GM18858 (cell line): ENCODE measurements at regions not wholly inside any gene's neighbourhood (a gene's known extent, or its start where the extent isn't known, plus 50 kb on each side); places are given as distances from the start of the nearest gene placed in this dataset.
"Not testable (repeated sequence)": the region's sequence is repeated elsewhere in the genome, so short reads cannot be mapped to it uniquely, and the experiment has no call there.

Experiments
- ATAC-seq: cut with Tn5 transposase; IDR thresholded peaks from one replicate; pipeline ENCODE4 v1.9.1; 2021; ENCODE audit not compliant: unreplicated experiment

DNA sequence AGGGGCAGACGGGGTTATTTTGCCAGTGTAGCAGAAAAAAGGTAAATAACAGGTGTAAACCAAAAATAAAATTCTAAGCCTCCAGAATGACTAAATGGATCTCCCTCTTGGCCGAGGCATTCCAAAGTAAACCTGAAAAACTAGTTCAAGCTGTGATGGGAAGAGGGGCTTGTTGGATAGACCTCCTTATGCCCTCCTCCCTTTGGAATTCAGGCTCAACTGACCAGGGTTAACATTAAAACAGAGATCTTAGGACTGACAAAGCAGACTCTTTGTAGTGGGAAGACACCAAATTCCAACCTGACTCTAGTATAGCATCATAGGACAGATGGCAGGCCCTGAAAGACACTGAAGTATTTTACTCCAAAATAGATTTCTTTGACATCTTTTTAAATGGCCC is 113.8 kb upstream of the ITGB1 start:
- no peak for ATAC-seq

DNA sequence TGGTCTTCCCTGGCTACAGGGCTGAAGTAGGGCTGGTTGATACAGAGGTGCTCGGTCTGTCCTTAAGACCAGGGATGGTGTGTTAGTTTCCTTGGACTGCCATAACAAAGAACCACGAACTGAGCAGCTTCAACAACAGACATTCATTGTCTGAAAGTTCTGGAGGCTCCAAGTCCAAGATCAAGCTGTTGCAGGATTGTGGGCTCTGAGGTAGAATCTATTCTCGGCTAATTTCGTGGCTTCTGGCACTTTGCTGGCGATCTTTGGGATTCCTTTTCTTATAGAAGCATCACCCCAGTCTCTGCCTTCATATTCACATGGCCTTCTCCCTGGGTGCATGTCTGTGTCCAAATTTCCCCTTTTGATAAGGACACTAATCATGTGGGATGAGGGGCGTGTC is 112.1 kb upstream of the ITGB1 start:
- ATAC-seq: no peak

DNA sequence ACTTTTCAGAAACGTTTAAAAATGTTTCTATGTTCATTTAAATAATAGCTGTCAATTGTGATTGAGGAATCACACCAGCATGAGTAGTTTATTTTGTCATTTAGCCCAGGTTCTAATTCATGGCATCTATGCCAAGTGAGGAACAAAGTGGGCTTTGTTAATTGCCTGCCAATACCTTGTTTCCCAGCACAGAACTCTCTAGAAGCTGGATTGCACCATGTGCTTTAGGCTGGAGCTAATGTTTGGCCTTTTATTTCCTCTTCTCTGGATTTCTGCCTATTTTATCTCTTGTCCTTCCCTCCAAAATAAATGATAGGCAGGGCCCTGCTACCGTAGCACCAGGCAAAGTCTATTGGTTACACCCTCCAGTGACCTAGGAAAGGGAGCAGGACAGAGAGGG is 109.9 kb upstream of the ITGB1 start:
- no peak for ATAC-seq

DNA sequence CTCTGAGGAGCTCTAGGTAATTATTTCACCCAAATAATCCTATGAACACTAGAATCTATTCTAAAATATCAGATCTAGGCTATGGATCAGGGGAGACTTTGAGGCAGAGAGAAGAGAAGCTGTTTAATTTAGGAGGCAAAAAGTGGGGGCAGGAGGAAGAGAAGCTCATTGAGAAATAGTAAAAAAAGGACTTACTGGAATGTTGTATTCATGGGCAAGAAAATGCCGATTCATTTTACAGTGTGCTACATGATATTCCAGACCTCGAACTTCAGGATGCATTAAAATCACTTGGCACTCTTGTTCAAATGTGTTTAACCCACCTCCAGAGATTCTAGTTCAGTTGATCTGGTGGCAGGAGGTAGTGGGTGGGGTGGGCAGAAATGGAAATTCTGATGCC is 109.5 kb upstream of the ITGB1 start:
- no peak for ATAC-seq

DNA sequence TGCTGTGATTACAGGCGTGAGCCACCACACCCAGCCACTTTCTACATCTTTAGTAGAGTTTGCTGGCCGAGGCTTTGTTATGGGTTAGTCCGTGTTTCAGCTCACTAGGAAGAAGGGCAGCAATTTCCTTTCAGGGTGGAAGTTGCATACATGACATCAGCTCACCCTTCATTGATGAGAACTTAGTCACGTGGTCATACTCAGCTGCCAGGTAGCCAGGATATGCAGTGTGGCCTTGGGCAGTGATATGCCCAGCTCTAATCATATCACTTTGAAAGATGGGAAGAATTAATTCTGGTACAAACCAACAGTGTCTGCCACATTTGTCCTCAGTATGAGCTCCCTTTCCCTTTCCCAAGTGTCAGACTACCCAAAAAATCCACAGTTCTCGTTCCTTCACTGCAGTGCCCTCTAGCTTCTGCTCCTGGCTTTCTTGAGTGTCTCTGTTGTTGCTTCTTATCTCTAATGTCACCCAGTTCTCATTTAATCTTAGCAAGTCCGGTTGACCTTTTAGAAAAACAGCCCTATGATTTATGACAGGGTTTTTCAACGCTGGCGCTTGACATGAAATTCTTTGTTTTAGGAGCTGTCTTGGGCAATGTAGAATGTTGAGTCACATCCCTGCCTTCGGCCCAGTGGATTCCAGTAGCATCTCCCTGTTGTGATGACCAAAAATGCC is 108.7 kb upstream of the ITGB1 start:
- no peak for ATAC-seq

DNA sequence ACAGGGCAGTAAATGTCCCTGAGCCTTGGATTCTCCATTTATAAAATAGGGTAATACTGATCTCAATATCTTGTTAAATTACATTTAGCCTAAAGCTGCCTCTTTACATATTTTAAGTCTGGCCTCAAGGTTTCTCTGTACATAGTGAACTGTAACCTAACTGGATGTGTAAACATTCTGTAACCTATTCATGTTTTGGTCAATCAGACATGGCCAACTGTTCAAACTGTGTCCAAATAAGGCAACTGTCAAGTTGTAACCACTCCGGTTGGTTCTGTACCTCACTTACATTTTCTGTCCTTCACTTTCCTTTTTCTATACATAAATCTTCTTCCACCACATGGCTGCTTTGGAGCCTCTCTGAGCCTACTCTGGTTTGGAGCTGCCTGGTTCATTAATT is 107.1 kb upstream of the ITGB1 start:
- ATAC-seq: no peak

DNA sequence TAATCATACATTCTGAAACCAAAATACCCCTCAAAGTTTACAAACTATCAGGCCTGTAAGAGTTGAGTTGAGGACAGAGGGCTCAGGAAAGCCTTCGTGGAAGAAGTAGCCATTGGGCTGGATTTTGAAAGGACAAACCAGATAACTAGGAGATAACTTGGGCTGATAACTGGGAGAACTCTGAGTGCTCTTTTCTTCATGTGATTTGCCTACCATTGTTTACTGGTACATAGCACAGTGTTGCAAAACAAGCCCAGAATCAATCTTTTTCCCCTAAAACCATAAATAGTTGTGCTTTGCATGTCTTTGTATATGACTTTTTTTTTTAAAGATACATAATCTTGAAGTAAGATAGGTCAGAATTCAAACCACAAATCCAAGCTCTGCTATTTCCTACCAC is 106.7 kb upstream of the ITGB1 start:
- no peak for ATAC-seq

DNA sequence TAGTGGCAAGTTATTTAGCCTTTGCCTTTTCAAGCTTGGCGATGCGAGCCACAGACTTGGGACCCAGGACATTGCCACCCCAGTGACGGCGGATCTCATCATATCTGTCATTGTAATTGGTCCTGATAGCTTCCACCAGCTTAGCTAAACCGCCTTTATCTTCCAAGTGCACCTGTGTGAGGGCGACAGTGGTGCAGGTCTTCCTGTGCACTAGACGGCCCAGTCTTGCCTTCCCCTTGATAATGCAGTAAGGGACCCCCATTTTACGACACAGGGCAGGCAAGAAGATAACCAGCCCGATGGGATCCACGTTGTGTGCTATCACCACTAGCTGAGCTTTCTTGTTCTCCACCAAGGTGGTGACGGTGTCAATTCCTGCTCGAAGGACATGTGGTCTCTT is 99.6 kb upstream of the ITGB1 start:
- ATAC-seq: no peak

DNA sequence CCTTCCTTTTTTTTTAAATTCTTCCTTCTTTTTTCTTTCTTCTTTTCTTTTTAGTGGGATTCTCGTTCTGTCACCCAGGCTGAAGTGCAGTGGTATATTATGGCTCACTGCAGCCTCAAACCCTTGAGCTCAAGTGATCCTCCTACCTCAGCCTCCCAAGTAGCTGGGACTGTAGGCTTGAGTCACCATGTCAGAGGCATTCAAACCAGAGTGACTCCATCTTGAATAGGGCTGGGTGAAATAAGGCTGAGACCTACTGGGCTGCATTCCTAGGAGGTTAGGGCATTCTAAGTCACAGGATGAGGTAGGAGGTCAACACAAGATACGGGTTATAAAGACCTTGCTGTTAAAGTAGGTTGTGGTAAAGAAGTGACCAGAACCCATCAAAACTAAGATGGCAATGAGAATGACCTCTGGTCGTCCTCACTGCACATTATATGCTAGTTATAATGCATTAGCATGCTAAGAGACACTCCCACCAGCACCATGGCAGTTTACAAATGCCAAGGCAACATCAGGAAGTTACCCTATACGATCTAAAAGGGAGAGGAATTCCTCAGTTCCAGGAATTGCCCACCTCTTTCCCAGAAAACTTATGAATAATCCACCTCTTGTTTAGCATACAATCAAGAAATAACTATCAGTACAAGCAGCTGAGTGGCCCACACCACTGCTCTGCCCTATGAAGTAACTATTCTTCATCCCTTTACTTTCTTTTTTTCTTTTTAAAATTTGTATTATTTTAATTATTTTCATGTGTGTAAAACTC is 99.0 kb upstream of the ITGB1 start:
- ATAC-seq: no peak

DNA sequence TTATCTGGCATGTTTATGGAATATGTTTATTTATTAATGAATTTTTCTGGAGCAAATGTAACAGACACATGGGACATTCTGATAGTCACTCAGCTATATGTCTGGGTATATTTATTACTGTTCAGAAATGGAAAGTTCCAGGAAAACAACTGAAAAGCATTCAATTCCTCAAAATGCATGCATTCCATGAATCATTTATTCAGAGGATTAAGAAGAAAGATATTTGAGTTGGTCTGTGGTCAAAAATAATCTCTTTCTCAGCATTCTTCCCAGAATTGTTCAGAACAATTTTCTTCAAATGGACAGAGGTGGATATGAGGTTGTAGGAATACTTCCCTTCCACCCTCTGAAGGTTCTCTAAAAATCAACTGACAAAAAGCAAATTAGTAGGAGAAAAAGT is 97.6 kb upstream of the ITGB1 start:
- no peak for ATAC-seq

DNA sequence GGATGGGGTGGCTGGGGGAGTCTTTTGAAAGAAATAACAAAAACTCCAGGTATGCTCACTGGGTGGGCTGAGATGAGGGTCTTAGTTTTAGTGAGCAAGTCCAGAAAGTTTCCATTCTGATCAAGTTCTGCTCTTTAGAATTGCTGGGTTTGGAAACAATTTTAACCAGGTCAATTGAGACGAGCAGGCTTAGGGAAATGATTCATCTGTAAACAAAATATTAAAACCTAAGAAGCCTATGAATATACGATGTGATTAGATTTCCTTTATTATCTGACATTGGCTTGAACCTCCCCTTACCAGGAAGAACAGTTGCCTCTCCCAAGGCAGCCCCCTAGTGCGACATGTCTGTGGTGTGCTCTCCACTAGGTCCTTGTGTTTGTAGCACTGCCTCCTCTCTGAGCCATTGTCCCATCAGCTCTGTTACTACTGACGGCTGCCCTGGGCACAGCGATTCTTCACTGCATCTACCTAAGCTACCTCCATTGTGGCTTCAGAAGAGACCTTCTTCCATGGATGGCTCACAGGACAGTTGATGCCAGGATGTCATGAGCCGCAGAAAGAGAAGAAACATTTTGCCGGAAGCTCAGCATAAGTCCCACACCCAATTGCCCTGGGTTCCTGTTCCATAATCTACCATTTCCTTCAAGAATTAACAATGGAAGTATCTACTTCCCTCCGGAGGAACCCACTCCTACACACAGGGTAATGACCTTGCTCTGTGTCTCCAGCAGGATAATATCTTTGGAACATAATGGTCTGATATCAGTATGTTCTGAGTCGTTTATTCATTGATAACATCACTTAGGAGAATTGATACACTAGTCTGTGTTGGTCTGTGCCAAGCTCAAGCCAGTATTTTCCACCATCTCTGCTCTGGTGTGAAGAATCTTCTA is 95.1 kb upstream of the ITGB1 start:
- ATAC-seq: no peak

DNA sequence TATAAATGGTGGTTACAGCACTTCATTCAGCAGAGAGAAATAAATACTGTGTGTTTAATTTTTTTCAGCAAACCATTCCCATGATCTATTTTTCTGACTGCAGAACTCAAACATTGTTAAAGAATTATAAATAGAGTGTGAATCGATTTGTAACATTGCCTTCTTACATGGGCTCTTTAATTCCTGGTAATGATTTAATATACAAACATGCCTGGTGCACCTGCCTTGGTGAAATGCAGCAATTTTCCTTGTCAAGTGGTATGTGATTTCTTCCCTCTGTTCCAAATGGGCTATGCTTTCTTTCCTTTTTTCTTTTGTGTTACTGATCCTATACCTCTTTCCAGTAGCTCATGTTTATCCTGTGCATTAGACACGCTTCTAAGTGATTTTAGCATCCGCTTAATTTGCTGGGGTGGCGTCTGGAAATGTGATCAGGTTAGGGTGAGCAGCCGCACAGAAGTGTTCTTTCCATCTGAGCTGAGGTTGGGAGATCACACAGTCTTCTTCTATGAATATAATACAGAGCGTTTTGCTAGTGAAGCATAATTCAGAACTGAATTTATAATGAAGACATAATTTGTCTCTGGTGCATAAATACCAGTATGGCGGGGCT is 94.3 kb upstream of the ITGB1 start:
- ATAC-seq: no peak

DNA sequence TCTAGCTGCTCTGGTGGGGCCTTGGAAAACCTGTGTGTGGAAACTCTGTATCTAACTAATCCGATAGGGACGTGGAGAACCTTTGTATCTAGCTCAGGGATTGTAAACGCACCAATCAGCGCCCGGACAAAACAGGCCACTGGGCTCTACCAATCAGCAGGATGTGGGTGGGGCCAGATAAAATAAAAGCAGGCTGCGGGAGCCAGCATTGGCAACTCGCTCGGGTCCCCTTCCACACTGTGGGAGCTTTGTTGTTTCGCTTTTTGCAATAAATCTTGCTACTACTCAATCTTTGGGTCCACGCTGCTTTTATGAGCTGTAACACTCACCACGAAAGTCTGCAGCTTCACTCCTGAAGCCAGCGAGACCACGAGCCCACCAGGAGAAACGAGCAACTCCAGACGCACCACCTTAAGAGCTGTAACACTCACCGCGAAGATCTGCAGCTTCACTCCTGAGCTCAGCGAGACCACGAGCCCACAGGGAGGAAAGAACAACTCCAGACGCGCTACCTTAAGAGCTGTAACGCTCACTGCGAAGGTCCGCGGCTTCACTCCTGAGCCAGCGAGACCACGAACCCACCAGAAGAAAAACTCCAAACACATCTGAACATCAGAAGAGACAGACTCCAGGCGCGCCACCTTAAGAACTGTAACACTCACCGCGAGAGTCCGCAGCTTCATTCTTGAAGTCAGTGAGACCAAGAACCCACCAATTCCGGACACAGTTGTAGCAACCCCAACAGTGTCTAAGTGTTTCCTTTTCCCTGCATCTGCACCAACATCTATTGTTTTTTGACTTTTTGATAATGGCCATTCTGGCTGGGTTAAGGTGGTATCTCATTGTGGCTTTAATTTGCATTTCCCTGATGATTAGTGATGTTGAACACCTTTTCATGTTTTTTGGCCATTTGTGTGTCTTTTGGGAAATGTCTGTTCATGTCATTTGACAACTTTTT is 92.2 kb upstream of the ITGB1 start:
- ATAC-seq: not testable (repeated sequence)

DNA sequence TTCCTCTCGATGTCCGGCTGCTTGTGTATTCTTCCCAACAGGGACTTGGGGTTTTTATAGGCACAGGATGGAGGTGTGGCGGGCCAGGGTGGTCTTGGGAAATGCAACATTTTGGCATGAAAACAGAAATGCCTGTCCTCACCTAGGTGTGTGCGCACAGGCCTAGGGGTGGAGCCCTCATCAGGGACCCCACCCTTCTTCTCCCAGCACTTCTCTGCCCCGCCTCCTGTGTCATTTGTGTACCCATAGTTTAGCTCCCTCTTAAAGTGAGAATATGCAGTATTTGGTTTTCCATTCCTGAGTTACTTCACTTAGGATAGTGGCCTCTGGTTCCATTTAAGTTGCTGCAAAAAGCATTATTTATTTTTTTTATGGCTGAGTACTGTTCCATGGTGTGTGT is 90.2 kb upstream of the ITGB1 start:
- ATAC-seq: no peak

DNA sequence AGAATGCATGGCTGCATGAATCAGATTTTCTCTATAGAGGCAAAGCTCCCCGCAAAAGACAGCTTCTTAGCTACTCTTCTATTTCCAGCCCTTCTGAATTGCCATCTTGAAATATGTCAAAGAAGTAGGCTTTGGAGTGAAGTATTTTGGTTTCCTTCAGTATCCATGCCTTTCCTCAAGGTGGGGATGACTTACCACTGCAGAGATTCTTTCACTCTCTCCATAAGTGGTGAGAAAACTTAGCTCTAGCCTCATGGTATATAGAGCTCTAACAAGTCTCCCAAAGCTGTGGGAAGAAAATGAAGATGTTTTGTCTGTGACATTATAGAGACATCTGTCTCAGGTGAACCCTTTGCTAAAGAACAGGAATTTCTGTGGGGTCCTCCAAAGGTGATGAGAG is 89.6 kb upstream of the ITGB1 start:
- no peak for ATAC-seq

DNA sequence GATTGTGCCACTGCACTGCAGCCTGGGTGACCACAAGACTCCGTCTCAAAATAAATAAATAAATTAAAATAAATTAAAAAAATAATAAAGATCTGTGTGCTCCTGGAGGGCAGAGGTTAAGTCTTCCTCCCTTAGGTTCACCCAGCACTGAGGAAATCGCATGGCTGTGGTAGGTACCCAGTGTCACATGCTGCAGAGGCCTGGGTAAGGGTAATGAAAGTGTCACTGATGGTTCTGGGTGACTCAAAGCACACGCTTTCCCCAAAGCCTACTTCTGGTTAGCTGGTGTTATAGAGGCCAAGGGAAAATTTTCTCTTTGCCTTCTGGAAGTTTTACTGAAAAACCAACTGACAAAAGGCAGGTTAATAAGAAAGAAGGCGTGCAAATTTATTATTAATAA is 88.8 kb upstream of the ITGB1 start:
- no peak for ATAC-seq

DNA sequence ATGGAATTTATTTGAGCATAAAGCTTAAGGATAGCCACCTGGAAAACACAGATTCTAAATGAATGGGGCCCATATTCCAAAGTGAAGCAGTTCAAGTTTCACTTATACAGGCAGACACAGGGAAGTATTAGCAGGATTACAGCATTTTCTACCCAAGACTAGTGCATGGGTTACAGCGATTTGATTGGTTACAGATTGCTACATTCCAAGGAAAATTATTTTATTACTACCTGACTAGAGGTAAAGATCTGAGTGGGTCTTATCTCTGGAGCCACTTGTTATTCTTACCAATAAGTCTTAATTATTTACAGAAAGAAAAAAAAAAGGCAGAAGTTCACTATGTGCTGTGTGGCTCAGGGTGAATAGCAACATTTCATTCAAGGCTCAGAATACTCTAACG is 87.4 kb upstream of the ITGB1 start:
- ATAC-seq: no peak

DNA sequence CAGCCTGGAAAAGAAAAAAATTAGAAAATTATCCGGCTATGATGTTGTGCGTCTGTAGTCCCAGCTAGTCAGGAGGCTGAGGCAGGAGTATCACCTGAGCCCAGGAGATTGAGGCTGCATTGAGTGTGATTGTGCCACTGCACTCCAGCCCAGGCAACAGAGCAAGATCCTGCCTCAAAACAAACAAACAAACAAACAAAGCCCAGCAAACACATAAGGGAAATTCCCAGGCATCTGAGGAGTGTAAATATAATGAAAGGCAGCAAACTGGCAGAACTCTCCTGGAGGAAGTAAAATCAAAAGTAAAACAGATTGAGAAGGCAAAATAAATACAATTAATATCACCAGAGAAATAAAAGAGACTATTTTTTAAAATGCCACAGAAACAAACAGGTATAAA is 84.5 kb upstream of the ITGB1 start:
- ATAC-seq: no peak

DNA sequence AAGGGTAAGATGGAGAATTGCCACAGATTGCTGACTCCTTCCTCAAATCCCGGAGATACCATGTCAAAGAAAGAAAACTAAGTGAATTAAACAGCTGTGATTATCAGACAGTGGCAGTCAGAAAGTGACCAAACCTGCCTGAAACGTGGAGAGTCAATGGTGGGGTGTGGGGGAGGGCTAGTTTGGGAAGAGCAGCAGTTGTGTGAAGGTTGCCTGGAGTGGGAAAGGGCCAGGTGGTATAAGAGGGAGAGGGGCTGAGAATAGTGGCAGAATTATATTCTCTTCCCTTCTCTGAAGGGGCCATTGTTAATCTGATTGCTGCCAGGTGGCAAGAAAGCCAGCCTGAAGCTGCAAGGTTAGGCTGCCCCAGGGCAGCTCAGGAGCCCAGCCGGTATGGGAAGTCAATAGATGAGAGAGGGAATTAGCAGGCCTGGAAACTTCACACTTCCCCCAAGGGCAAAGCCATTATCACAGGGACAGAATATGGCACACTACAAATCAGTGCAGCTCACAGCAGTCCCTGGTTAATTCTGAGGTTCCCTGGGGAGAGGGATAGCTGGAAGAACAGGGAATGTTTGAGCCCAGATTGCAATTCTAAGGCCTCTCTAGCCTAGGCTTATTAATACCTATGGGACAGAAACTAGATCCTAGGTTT is 83.9 kb upstream of the ITGB1 start:
- no peak for ATAC-seq

DNA sequence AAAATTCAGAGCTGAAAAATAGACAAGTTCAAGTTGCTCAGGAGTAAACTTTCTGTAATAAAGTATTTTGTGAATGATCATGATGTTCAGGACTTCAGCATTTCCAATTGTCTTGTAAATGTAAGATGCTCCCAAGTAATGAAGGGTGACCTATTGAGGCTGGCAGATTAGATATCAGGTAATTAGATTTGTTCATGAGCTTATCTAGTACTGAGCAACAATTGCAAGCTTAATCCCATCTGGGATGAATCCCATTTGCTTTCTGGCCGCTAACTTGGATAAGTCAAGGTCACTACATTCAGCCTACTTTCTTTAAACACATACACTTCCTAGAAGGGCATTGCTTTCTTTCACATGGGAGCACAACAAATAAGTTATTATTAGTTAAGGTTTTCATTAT is 82.4 kb upstream of the ITGB1 start:
- no peak for ATAC-seq
